GM08714 (cell line): ENCODE measurements at regions not wholly inside any gene's neighbourhood (a gene's known extent, or its start where the extent isn't known, plus 50 kb on each side); places are given as distances from the start of the nearest gene placed in this dataset.

ENCODE experiments used
- H3K4me3 ChIP-seq: fragments of 200-500 bp; sonication (Bioruptor generic); 2 replicates; pipeline ENCODE4 v1.5.1; 2014; ENCODE audit warnings: mild to moderate bottlenecking, low read length, inconsistent platforms
- ZNF274 ChIP-seq: IDR thresholded peaks from 2 replicates; pipeline ENCODE4 v1.6.1; 2012; ENCODE audit warnings: mild to moderate bottlenecking, low read depth, low read length

DNA sequence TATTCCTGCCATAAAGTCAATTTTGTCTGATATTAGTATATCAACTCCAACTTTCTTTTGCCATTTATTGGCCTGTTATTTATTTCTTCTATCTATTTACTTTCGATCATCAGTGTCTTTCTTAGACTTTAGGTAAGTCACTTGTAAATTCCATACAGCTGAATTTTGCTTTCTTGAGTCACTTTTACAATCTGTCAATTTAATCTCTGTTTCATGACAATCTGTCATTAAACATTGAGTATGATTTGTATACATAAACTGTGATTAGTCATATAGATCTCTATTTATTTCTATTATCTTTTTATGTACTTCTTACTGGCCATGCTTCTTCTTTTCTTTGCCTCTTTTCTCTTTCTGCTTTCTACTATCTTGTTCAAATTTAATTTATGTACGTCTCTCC, 160.1 kb downstream of the TMA16 start:
- H3K4me3 ChIP-seq: no peak overlapping the region
- TF ChIP-seq ZNF274: no peak

DNA sequence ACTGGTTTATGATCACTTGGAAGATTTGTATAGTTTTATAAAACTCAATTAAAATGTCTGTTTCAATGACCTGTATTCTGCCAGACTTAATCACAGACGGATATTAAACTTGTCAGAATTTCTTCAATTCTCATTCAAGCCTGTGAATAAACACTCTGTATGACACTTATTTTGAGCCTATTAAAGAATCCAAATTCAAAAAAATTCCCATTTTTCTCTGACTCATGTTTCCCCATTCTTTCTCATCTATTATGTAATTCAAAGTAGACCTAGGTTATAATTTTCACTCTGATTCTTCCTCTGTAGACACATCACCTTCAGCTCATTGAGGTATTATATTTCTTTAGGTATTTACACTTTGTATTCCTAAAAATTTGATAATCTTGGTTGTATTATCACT, 166.1 kb downstream of the TMA16 start:
- no peak for TF ChIP-seq ZNF274
- no peak overlapping the region for H3K4me3 ChIP-seq

DNA sequence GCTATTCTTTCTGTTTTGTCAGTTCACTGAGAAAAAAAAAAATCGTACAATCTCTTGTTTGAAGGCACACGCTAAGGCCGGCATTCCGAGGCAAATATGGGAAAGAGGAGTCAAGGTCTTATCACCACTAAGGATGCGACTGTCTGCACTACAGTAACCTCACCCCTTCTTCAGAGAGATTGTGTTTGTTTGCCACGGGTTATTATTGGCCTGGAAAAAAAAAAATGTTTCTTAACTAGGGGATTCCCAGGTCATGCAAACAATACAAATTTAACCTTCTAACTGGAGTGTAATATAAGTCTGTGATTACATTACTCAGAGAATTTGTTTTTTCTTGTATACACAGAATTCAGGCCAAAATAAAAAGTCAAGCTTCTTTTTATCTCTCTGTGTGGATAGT, 168.3 kb downstream of the TMA16 start:
- no peak for TF ChIP-seq ZNF274

DNA sequence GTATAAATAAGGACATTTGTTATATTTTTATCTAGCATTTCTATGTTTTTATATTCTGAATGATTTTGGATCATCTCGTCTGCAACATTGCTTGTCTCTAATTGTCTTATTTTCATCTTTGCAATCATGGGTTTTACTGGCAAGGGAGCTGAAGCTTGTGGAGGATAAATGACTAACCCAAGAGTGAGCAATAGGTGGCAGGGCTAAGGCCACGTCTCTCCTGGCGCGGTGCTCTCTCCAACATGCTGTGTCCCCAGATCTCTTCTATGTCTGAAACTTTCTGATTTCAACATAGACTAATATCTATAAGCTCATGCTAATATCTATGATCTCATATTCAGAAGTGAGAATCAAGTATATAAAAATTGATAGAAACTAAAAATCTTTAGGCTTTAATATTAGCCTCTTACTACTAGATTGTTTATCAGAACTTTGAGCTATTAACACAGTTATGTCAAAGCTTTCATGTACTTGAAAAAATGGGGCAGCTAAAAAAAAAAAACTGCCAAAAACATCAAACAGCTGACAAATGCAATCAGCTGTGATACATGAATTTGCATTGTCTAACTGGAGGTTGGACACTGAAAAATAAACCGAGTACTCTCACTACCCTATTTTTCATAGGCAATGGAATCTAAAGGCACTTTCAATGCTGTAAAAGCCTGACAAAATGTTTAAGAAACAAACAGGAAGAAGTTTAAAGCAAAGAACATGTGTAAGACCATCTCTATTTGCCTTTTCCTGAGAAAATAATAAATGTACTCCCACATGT, 169.2 kb downstream of the TMA16 start:
- peak overlapping the region; percentile 39; the same call in 1 of the 2 replicates for H3K4me3 ChIP-seq
- TF ChIP-seq ZNF274: no peak

More for the DNA sequence above, 168.3 kb downstream of the TMA16 start:
- H3K4me3 ChIP-seq: no peak overlapping the region

DNA sequence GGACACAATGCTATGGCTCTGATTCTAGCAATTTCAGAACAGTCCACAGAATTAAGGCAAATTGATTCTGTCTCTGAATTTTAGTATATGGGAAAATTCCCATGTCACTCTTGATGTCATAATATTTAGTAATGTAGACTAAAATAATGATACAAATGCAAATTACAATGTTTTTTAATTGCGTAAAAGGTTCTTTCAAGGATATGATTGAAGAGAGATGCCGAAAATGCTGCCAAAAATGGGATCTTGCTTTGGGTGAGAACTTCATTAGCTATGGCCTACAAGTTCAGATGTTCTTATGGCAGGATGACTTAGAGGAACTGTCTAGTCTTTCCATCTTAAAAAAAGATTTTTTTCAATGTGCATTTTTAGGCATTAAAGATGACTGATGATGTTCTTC, 170.6 kb downstream of the TMA16 start:
- no peak overlapping the region for H3K4me3 ChIP-seq
- no peak for TF ChIP-seq ZNF274

DNA sequence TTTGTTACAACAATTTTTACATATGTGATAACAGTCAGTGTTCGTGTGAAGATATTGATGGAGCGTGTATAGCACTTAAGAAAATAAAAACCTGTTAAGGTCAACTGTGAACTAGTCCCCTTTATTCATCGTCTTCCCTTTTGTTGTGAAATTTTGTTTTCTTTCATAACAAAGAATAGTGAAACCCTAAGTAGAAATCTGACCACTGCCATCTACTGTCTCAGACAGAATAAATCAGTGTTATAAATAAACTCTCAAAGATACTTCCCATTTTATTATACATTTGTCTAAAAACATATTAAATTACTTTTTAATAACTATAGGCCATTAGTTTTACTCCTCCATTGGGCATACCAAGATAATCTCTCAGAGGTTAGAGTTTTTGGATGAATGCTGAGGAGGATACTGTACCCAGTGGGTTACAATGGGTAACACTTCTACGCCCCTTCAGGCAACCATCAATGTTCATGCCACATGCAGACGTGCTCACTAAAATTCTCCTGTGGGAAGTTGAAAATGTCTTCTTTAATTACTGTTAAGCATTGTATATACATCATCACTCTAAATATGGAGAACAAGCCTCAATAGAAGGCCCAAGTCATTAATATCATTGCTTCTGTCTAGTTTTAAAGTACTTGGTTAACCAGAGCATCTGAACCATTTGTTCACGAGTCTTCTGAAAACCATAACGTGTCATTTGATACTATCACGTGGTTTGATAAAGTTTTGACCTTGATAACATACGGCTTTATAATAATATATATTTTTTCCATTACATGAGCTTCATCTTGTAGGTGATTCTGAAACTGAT, 171.2 kb downstream of the TMA16 start:
- no peak overlapping the region for H3K4me3 ChIP-seq
- no peak for TF ChIP-seq ZNF274

DNA sequence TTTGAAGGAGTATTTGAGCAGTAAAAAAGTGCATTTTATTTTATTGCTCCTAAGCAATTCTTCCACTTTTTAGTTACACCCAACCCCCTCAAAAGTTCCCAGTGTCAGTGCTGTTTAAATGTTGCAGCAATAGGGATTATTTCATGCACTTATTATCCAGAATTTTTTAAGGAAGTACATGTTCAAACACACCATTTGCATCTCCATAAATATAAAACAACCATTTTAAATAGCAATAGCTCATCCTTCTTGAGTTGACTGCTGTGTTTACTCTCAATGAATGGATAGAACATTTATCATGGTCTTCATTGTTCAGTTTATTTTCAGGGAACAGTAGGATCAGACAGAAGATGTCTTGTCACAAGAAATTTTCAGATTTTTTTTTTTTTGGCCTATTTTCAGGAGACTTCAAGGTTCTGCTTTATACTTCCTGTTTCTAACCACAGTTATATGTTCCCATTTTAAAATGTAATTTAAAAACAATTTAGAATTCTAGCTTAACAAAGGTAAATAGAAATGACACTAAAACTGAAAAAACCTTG, 171.9 kb downstream of the TMA16 start:
- no peak for TF ChIP-seq ZNF274
- no peak overlapping the region for H3K4me3 ChIP-seq

DNA sequence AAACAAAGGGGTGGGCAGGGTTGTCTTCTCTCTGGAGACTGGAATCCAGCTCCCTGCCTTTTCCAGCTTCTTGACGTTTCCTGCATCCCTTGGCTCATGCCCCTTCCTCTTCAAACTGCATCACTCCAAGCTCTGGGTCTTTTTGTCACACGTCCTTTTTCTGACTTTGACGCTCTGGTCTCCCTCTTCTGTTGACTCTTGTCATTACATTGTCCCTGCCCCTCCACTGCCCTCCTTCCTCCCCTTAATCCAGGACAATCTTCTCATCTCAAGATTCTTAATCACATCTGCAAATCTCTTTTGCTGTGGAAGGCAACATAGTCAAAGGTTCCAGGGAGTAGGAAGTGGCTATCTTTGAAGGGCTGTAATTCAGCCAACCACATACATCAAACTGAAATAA, 178.3 kb downstream of the TMA16 start:
- TF ChIP-seq ZNF274: no peak
- H3K4me3 ChIP-seq: no peak overlapping the region

DNA sequence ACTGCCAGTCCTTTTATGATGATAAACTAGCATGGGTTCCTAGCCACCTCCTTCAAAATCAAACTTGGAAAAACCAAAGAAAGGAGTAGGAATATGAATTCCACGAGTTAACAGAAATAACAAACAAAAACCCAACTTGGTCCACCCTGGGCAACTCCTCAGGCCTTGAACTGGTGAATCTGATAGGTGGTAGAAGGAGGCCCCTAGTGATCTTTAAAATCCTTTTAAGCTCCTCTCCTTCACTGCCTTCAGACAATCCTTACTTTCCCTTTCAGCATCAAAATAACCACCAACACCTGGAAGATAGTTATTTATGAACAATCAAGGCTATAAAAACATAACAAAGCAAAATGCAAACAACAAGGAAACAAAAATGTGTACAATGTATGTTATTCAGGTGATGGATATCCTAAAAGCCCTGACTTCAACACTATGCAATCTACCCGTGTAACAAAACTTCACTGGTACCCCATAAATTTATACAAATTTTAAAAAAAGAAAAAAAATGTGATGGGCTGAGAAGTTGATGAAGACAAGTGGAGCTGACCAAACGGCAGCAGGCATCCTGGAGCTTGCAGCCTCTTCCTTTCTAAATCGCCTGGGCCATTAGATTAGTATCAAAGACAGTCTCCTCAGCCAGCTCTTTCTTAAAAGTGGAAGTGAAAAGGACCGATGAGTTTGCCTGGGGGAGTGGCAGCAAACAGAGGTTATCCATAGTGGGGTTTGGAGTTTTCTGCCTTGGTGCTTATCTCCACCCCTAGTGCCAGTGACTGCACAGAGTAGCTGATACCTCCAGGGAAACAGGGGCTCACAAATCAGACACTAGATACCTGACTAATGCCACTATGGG, 179.6 kb downstream of the TMA16 start:
- no peak overlapping the region for H3K4me3 ChIP-seq
- TF ChIP-seq ZNF274: no peak

DNA sequence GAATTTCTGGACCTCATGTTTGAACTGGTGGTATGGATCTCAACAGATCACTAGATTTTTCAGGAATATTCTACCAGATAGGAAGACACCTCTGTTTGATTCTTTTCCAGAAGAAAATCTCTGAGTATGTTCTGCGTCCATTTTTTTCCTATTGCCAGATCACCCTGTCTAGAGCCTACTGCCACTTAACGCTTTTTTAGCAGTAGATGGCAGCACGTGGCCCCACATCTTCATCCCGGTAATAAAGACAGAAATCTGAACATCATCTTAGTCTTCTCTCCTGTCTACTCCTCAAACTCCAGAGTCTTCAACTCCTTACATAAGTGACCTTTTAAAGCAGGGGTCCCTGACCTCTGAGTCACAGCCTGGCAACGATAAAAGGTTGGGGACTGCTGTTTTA, 184.7 kb downstream of the TMA16 start:
- no peak for TF ChIP-seq ZNF274
- H3K4me3 ChIP-seq: no peak overlapping the region

DNA sequence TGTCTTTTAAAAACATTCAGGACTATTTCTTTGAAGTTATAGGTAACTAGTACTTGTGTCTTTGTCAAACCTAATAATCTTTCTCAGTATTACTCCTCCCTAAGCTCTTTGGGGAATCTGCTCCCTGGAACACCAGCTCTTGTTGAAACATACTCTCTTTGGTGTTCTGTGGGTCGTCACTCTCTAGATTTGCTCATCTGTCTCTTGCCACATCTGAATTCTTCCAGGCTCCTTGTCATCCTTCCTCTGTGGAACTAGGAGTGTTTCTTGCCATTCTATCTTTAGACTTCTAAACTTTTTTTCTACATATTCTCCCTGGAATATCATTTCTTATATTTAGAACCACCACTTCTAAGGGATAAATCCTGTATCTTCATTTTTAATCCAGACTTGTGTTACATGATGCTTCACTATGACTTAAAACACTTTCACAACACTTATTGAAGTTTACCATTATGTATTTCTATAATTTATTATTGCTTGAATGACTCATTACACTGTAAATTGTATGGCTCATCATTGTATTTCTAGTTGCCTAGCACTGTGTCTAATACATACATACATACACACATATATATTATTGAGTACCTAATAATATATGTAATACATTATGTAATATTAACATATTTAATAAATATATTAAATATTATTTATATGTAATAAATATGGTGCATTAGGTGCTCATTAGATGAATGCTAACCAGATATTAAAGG, 186.1 kb downstream of the TMA16 start:
- no peak overlapping the region for H3K4me3 ChIP-seq
- no peak for TF ChIP-seq ZNF274

DNA sequence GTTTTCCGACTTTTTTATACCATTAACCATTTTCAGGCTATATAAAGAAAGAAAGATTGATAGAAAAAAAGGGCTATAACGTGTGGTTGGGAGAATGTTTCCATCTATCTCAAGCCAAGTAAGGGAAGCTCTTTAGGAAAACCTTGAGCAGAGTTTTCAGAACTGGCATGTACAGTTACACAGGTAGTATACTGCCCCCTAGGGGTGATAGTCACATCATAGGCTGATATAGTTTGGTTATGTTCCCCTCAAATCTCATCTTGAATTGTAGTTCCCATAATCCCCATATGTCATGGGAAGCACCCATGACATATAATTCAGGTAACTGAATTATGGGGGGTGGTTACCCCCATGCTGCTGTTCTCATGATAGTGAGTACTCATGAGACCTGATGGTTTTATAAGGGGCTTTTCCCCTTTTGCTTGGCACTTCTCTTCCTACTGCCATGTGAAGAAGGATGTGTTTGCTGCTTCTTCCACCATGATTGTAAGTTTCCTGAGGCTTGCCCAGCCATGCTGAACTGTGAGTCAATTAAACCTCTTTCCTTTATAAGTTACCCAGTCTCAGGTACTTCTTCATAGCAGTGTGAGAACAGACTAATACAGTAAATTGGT, 186.8 kb downstream of the TMA16 start:
- H3K4me3 ChIP-seq: no peak overlapping the region
- no peak for TF ChIP-seq ZNF274

DNA sequence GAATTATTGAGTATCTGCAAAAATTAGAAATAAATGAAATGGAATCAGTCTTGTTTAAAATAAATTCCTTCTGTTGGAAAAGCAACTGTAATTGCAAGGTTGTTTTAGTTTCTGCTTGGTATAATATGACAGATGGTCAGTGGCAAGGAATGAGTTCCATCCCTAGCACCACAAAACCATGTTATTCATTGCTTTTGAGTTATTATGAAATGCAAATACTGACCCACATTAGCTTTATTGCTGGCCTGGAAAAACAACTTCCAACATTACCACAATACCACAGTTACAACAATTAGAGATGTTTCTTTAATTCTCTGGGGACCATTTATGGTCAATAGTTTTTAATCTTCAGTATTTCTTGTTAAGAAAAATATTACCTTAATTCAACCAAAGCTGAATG, 194.4 kb downstream of the TMA16 start:
- no peak overlapping the region for H3K4me3 ChIP-seq
- no peak for TF ChIP-seq ZNF274
